ENCODE measurements at regions not wholly inside any gene's neighbourhood (a gene's known extent, or its start where the extent isn't known, plus 50 kb on each side); places are given as distances from the start of the nearest gene placed in this dataset.

DNA sequence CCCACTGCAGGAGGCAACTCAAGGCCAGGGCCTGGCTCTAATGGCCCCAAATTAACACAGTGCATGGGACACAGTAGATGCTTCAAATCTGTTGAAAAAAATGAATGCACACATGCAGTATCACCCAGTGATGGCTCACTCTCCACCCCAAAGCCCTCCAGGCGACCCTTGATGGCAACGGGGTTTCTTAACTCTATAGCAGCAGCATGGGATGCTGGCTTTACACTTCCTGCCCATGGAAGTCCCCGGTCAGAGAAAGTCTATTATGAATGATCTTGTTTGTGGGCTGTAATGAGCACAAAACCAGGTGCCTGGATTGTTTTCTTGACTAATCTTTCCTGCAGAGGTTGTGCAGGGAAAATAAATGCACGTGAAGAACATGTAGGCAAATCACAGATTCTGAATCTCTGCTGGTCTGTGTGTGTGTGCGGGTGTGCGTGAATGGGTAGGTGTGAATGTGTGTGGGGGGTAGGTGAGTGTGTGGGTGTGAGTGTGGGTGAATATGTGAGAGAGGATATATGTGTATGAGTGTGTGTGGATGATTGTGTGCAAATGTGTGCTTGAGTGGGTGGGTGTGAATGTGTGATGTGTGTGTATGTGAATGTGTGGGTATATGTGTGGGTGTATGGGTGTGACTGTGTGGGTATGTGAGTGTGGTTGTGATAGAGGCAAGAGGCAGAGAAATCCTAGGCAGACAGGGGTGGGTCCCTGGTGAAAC lies 60.1 kb upstream of the MLN start:
- TF ChIP-seq, protein P1, sequence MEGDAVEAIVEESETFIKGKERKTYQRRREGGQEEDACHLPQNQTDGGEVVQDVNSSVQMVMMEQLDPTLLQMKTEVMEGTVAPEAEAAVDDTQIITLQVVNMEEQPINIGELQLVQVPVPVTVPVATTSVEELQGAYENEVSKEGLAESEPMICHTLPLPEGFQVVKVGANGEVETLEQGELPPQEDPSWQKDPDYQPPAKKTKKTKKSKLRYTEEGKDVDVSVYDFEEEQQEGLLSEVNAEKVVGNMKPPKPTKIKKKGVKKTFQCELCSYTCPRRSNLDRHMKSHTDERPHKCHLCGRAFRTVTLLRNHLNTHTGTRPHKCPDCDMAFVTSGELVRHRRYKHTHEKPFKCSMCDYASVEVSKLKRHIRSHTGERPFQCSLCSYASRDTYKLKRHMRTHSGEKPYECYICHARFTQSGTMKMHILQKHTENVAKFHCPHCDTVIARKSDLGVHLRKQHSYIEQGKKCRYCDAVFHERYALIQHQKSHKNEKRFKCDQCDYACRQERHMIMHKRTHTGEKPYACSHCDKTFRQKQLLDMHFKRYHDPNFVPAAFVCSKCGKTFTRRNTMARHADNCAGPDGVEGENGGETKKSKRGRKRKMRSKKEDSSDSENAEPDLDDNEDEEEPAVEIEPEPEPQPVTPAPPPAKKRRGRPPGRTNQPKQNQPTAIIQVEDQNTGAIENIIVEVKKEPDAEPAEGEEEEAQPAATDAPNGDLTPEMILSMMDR (IDR thresholded peaks at IDR 0.05; ENCODE audit: borderline replicate concordance, extremely low read depth, insufficient read depth) = no peak
- intact Hi-C loops (cut with DNase I) = no loop called here
- no peaks in the 10 kb centered on the region for H3K27me3 ChIP-seq (ENCODE audit: control insufficient read depth, insufficient read depth, low read length)
- peaks cover 0 to 8% (median 0%) of the 10 kb centered on the region in 3 donors for H3K4me1 ChIP-seq (ENCODE audit: control insufficient read depth in 2 of 3, insufficient read depth in 2 of 3, low read depth in 1 of 3, low read length in 3 of 3)
- H3K9me3 ChIP-seq (ENCODE audit: control insufficient read depth in 2 of 3, insufficient read depth in 1 of 3, low read length in 3 of 3) = no peaks in the 10 kb centered on the region
- FAIRE-seq = no peak
- H3K9ac ChIP-seq (ENCODE audit: low read length in 3 of 3) = no peak overlapping the region
- no peaks in the 10 kb centered on the region for H3K36me3 ChIP-seq (ENCODE audit: control insufficient read depth in 2 of 3, insufficient read depth in 3 of 3, low read length in 3 of 3)
- H3K27ac ChIP-seq (ENCODE audit: low read depth in 2 of 2, low read length in 2 of 2) = no peak overlapping the region
- H3K4me3 ChIP-seq (ENCODE audit: low read length in 3 of 3) = no peak overlapping the region
- no peak for DNase-seq

GRCh38 chr6:33863084-33863483 lies 59.3 kb upstream of the MLN start:
- Histone ChIP-seq H3K36me3 (ENCODE audit: control insufficient read depth in 2 of 3, insufficient read depth in 3 of 3, low read length in 3 of 3) (no peaks in the 10 kb centered on the region), H3K9ac (ENCODE audit: low read length in 3 of 3) (no peak overlapping the region), H3K4me1 (ENCODE audit: control insufficient read depth in 2 of 3, insufficient read depth in 2 of 3, low read depth in 1 of 3, low read length in 3 of 3) (peaks cover 0 to 11% (median 0%) of the 10 kb centered on the region in 3 donors), H3K27ac (ENCODE audit: low read depth in 2 of 2, low read length in 2 of 2) (no peak overlapping the region), H3K4me3 (ENCODE audit: low read length in 3 of 3) (no peak overlapping the region), H3K9me3 (ENCODE audit: control insufficient read depth in 2 of 3, insufficient read depth in 1 of 3, low read length in 3 of 3) (no peaks in the 10 kb centered on the region), H3K27me3 (ENCODE audit: control insufficient read depth, insufficient read depth, low read length) (no peaks in the 10 kb centered on the region)
- intact Hi-C loops (cut with DNase I) = no loop called here
- no peak for FAIRE-seq
- TF ChIP-seq, protein P1 (IDR thresholded peaks at IDR 0.05; ENCODE audit: borderline replicate concordance, extremely low read depth, insufficient read depth) = no peak
- DNase-seq = peak in 1 of 5 donors; percentile 33

GRCh38 chr6:33862536-33862935 lies 58.7 kb upstream of the MLN start:
- no peak overlapping the region for H3K9ac ChIP-seq (ENCODE audit: low read length in 3 of 3)
- H3K4me1 ChIP-seq (ENCODE audit: control insufficient read depth in 2 of 3, insufficient read depth in 2 of 3, low read depth in 1 of 3, low read length in 3 of 3) = peaks cover 0 to 14% (median 0%) of the 10 kb centered on the region in 3 donors
- DNase-seq (no peak), FAIRE-seq (no peak)
- intact Hi-C loops (cut with DNase I) = no loop called here
- H3K9me3 ChIP-seq (ENCODE audit: control insufficient read depth in 2 of 3, insufficient read depth in 1 of 3, low read length in 3 of 3) = no peaks in the 10 kb centered on the region
- H3K27me3 ChIP-seq (ENCODE audit: control insufficient read depth, insufficient read depth, low read length) = no peaks in the 10 kb centered on the region
- TF ChIP-seq, protein P1 (IDR thresholded peaks at IDR 0.05; ENCODE audit: borderline replicate concordance, extremely low read depth, insufficient read depth) = no peak
- H3K36me3 ChIP-seq (ENCODE audit: control insufficient read depth in 2 of 3, insufficient read depth in 3 of 3, low read length in 3 of 3) = no peaks in the 10 kb centered on the region
- H3K4me3 ChIP-seq (ENCODE audit: low read length in 3 of 3) = no peak overlapping the region
- H3K27ac ChIP-seq (ENCODE audit: low read depth in 2 of 2, low read length in 2 of 2) = no peak overlapping the region

All from kidney (tissue), 13 donors.